ENCODE measurements at regions not wholly inside any gene's neighbourhood (a gene's known extent, or its start where the extent isn't known, plus 50 kb on each side); places are given as distances from the start of the nearest gene placed in this dataset.

DNA sequence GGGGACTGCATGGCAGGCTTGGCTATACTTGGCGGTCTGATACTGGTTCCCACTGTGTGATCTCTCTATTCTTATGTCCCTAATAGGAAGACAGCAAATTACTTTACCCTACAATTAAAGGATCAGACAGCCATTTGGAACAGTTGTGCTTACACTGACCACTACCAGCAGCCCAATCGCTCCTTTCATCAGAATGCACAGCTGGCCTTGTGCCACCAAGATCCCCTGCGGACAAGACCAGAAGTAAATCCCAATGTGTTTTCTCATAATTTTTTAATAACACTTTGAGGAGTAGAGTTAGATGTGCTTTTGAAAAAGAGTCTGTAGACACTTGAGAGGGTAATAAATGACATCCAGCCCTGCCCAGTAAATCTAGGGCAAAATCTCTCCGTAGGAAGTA is 297.2 kb upstream of the ZNF32 start:
- Histone ChIP-seq H3K4me3 (ENCODE audit: low read depth in 1 of 2, low read length in 2 of 2) (no peak overlapping the region), H3K4me2 (ENCODE audit: insufficient read depth, low read length) (no peak overlapping the region), H3K27ac (ENCODE audit: low read length) (no peak overlapping the region), H3K4me1 (ENCODE audit: insufficient read depth, low read length) (peaks cover 3% of the 10 kb centered on the region; the same call in 1 of the 2 replicates), H3K9me3 (ENCODE audit: insufficient read depth, low read length, severe bottlenecking) (no peaks in the 10 kb centered on the region), H2AFZ (ENCODE audit: low read depth, low read length) (no peak overlapping the region), H3K79me2 (ENCODE audit: insufficient read depth, low read length) (no peaks in the 10 kb centered on the region), H4K20me1 (ENCODE audit: insufficient read depth, low read length) (no peaks in the 10 kb centered on the region), H3K36me3 (ENCODE audit: insufficient read depth, low read length) (no peaks in the 10 kb centered on the region), H3K9ac (ENCODE audit: low read depth, low read length) (no peak overlapping the region), H3K27me3 (ENCODE audit: insufficient read depth, low read length, poor library complexity) (no peaks in the 10 kb centered on the region)
- DNase-seq (no peak), ATAC-seq (ENCODE audit: insufficient read depth, low read depth) (no peak)
- no peak for TF ChIP-seq CTCF (IDR thresholded peaks at IDR 0.05; ENCODE audit: borderline replicate concordance, extremely low read depth, low read length, poor library complexity, severe bottlenecking)
- TF ChIP-seq EZH2 (IDR thresholded peaks at IDR 0.05; ENCODE audit: borderline replicate concordance, low read depth, low read length, severe bottlenecking) = no peak

GRCh38 chr10:43945094-43945730 is 296.5 kb upstream of the ZNF32 start:
- H3K79me2 ChIP-seq (ENCODE audit: insufficient read depth, low read length) = no peaks in the 10 kb centered on the region
- H2AFZ ChIP-seq (ENCODE audit: low read depth, low read length) = no peak overlapping the region
- no peak overlapping the region for H3K4me3 ChIP-seq (ENCODE audit: low read depth in 1 of 2, low read length in 2 of 2)
- peaks cover 3% of the 10 kb centered on the region; the same call in 1 of the 2 replicates for H3K4me1 ChIP-seq (ENCODE audit: insufficient read depth, low read length)
- no peaks in the 10 kb centered on the region for H4K20me1 ChIP-seq (ENCODE audit: insufficient read depth, low read length)
- TF ChIP-seq EZH2 (IDR thresholded peaks at IDR 0.05; ENCODE audit: borderline replicate concordance, low read depth, low read length, severe bottlenecking) (no peak), CTCF (IDR thresholded peaks at IDR 0.05; ENCODE audit: borderline replicate concordance, extremely low read depth, low read length, poor library complexity, severe bottlenecking) (no peak)
- no peak overlapping the region for H3K4me2 ChIP-seq (ENCODE audit: insufficient read depth, low read length)
- H3K36me3 ChIP-seq (ENCODE audit: insufficient read depth, low read length) = no peaks in the 10 kb centered on the region
- H3K9me3 ChIP-seq (ENCODE audit: insufficient read depth, low read length, severe bottlenecking) = no peaks in the 10 kb centered on the region
- no peak overlapping the region for H3K27ac ChIP-seq (ENCODE audit: low read length)
- no peak overlapping the region for H3K9ac ChIP-seq (ENCODE audit: low read depth, low read length)
- no peaks in the 10 kb centered on the region for H3K27me3 ChIP-seq (ENCODE audit: insufficient read depth, low read length, poor library complexity)
- ATAC-seq (ENCODE audit: insufficient read depth, low read depth) (no peak), DNase-seq (no peak)

DNA sequence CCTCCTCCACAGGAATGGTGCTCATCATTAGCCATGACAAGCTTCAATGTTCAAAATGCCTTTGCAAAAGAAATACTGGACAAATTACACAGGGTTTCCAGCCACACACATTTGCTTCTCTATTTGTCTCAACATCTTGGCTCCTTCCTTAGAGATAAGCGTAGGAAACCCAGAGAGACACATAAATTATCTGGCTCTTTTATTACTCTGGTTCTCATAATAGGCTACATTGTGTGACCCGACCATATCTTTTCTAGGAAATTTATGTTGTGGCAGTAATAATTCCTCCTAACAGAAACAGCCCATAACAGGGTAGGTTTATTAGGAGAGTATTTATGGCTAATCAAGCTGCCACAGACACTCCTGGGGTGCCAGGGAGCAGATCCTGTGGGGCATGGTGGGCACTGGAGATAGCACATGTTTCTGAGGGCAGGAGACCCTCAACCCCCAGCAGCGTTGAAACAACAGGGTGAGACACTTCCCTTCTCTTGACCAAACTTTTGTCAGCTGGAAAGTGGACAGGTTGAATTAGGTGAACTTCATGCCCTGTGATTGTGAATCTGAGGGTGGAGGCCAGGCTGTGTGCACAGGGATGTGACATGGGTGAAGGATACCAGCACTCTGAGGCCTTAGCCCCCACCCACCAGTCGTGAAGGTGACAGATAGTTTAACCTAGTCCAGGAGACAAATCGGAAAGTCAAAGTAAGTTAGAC is 295.9 kb upstream of the ZNF32 start:
- no peak for DNase-seq
- no peak overlapping the region for H2AFZ ChIP-seq (ENCODE audit: low read depth, low read length)
- TF ChIP-seq CTCF (IDR thresholded peaks at IDR 0.05; ENCODE audit: borderline replicate concordance, extremely low read depth, low read length, poor library complexity, severe bottlenecking) (no peak), EZH2 (IDR thresholded peaks at IDR 0.05; ENCODE audit: borderline replicate concordance, low read depth, low read length, severe bottlenecking) (no peak)
- ATAC-seq (ENCODE audit: insufficient read depth, low read depth) = no peak
- no peak overlapping the region for H3K4me3 ChIP-seq (ENCODE audit: low read depth in 1 of 2, low read length in 2 of 2)
- no peaks in the 10 kb centered on the region for H3K79me2 ChIP-seq (ENCODE audit: insufficient read depth, low read length)
- no peaks in the 10 kb centered on the region for H3K9me3 ChIP-seq (ENCODE audit: insufficient read depth, low read length, severe bottlenecking)
- H3K4me2 ChIP-seq (ENCODE audit: insufficient read depth, low read length) = no peak overlapping the region
- H3K9ac ChIP-seq (ENCODE audit: low read depth, low read length) = no peak overlapping the region
- no peaks in the 10 kb centered on the region for H3K27me3 ChIP-seq (ENCODE audit: insufficient read depth, low read length, poor library complexity)
- H4K20me1 ChIP-seq (ENCODE audit: insufficient read depth, low read length) = no peaks in the 10 kb centered on the region
- H3K27ac ChIP-seq (ENCODE audit: low read length) = no peak overlapping the region
- no peaks in the 10 kb centered on the region for H3K36me3 ChIP-seq (ENCODE audit: insufficient read depth, low read length)
- H3K4me1 ChIP-seq (ENCODE audit: insufficient read depth, low read length) = peaks cover 3% of the 10 kb centered on the region; the same call in 1 of the 2 replicates
